HEK293 (cell line): ENCODE measurements at regions not wholly inside any gene's neighbourhood (a gene's known extent, or its start where the extent isn't known, plus 50 kb on each side); places are given as distances from the start of the nearest gene placed in this dataset.

Experiments used
- CTCF ChIA-PET: fragments of 350-600 bp; formaldehyde crosslinking; extraction: SDS; loops from one replicate; lab custom pipeline; 2021; ENCODE audit warnings: antibody characterized with exemption; lab: Yijun Ruan, JAX
- POLR2A ChIA-PET: fragments of 300-600 bp; formaldehyde crosslinking; extraction: SDS; loops from one replicate; lab custom pipeline; 2020; ENCODE audit warnings: antibody characterized with exemption, inconsistent platforms; lab: Yijun Ruan, JAX
- H3K27ac ChIP-seq: fragments of 200-500 bp; sonication (Bioruptor generic); 2 replicates; pipeline ENCODE4 v1.5.1; 2014; ENCODE audit warnings: low read depth, low read length, control low read depth, inconsistent platforms; ENCODE audit errors: extremely low read depth
- H3K36me3 ChIP-seq, 2 experiments: fragments of 200-500 bp in 1 of 2; sonication (Bioruptor generic) in 1 of 2; 1 replicate in 1 of 2; 2 replicates in 1 of 2; pipeline ENCODE4 v1.5.1; 2014 to 2017; ENCODE audit warnings: inconsistent platforms in 2 of 2, low read length in 2 of 2; ENCODE audit not compliant: control insufficient read depth in 2 of 2, insufficient read depth in 1 of 2
- H3K4me1 ChIP-seq: fragments of 200-500 bp; sonication (Bioruptor generic); 2 replicates; pipeline ENCODE4 v1.5.1; 2014; ENCODE audit warnings: mild to moderate bottlenecking, low read length, inconsistent platforms; ENCODE audit not compliant: control insufficient read depth, insufficient read depth
- H3K4me3 ChIP-seq: 2 replicates; pipeline ENCODE4 v1.5.1; 2011; ENCODE audit warnings: low read depth, mild to moderate bottlenecking, control low read depth, low read length, moderate library complexity
- H3K9me3 ChIP-seq: fragments of 200-500 bp; sonication (Bioruptor generic); 2 replicates; pipeline ENCODE4 v1.5.1; 2014; ENCODE audit warnings: low read depth, low read length, inconsistent platforms; ENCODE audit not compliant: control insufficient read depth, insufficient read depth
- HOXA7 ChIP-seq: sonication (generic); formaldehyde crosslinking; IDR thresholded peaks from 2 replicates; pipeline ENCODE4 v1.8.1; 2022; ENCODE audit warnings: missing genetic modification reagents, borderline replicate concordance
- KLF16 ChIP-seq: fragments of 450-650 bp; formaldehyde crosslinking; IDR thresholded peaks from 2 replicates; pipeline ENCODE4 v1.5.1; 2017; ENCODE audit warnings: missing biosample characterization, missing genetic modification characterization
- ZIC2 ChIP-seq: fragments of 450-650 bp; formaldehyde crosslinking; IDR thresholded peaks from 2 replicates; pipeline ENCODE4 v1.5.1; 2016; ENCODE audit warnings: missing biosample characterization, missing genetic modification characterization
- ZNF133 ChIP-seq: fragments of 450-650 bp; formaldehyde crosslinking; IDR thresholded peaks from 2 replicates; pipeline ENCODE4 v1.5.1; 2016; ENCODE audit warnings: missing biosample characterization, missing genetic modification characterization
- ZNF138 ChIP-seq: fragments of 450-650 bp; formaldehyde crosslinking; IDR thresholded peaks from 2 replicates; pipeline ENCODE4 v1.5.1; 2016; ENCODE audit warnings: missing biosample characterization, missing genetic modification characterization, borderline replicate concordance
- ZNF223 ChIP-seq: fragments of 450-650 bp; formaldehyde crosslinking; IDR thresholded peaks from 2 replicates; pipeline ENCODE4 v1.5.1; 2016; ENCODE audit warnings: missing biosample characterization, missing genetic modification characterization
- ZNF23 ChIP-seq: fragments of 450-650 bp; formaldehyde crosslinking; IDR thresholded peaks from 2 replicates; pipeline ENCODE4 v1.5.1; 2016; ENCODE audit warnings: missing biosample characterization, missing genetic modification characterization, borderline replicate concordance
- ZNF416 ChIP-seq: fragments of 450-650 bp; formaldehyde crosslinking; IDR thresholded peaks from 2 replicates; pipeline ENCODE4 v1.5.1; 2016; ENCODE audit warnings: missing biosample characterization, missing genetic modification characterization
- ZNF510 ChIP-seq: fragments of 450-650 bp; formaldehyde crosslinking; IDR thresholded peaks from 2 replicates; pipeline ENCODE4 v1.5.1; 2018; ENCODE audit warnings: mild to moderate bottlenecking, missing genetic modification characterization, missing biosample characterization; ENCODE audit not compliant: insufficient replicate concordance
- ZNF518A ChIP-seq: fragments of 450-650 bp; formaldehyde crosslinking; conservative IDR thresholded peaks from 2 replicates; pipeline ENCODE4 v1.5.1; 2016; ENCODE audit warnings: low read depth, missing biosample characterization, missing genetic modification characterization
- ZNF521 ChIP-seq: fragments of 450-650 bp; formaldehyde crosslinking; IDR thresholded peaks from 2 replicates; pipeline ENCODE4 v1.5.1; 2017; ENCODE audit warnings: missing biosample characterization, mild to moderate bottlenecking, missing genetic modification characterization
- ZNF555 ChIP-seq: fragments of 450-650 bp; formaldehyde crosslinking; conservative IDR thresholded peaks from 2 replicates; pipeline ENCODE4 v1.5.1; 2017; ENCODE audit warnings: missing biosample characterization, mild to moderate bottlenecking, missing genetic modification characterization, inconsistent platforms
- ZNF664 ChIP-seq: fragments of 450-650 bp; formaldehyde crosslinking; IDR thresholded peaks from 2 replicates; pipeline ENCODE4 v1.5.1; 2016; ENCODE audit warnings: missing biosample characterization, missing genetic modification characterization
- ZNF670 ChIP-seq: fragments of 450-650 bp; formaldehyde crosslinking; IDR thresholded peaks from 2 replicates; pipeline ENCODE4 v1.5.1; 2016; ENCODE audit warnings: missing biosample characterization, missing genetic modification characterization, low read depth
- ZNF701 ChIP-seq: fragments of 450-650 bp; formaldehyde crosslinking; IDR thresholded peaks from 2 replicates; pipeline ENCODE4 v1.5.1; 2016; ENCODE audit warnings: missing biosample characterization, missing genetic modification characterization
- TF ChIP-seq, protein P1 (sequence below): fragments of 450-650 bp; formaldehyde crosslinking; IDR thresholded peaks from 2 replicates; pipeline ENCODE4 v1.5.1; 2017; ENCODE audit warnings: missing biosample characterization, missing genetic modification characterization
- TF ChIP-seq, protein P2 (sequence below): fragments of 450-650 bp; formaldehyde crosslinking; IDR thresholded peaks from 2 replicates; pipeline ENCODE4 v1.5.1; 2016; ENCODE audit warnings: missing biosample characterization, missing genetic modification characterization
- TF ChIP-seq, protein P3 (sequence below): fragments of 450-650 bp; formaldehyde crosslinking; IDR thresholded peaks from 2 replicates; pipeline ENCODE4 v1.5.1; 2016; ENCODE audit warnings: missing biosample characterization, missing genetic modification characterization

DNA sequence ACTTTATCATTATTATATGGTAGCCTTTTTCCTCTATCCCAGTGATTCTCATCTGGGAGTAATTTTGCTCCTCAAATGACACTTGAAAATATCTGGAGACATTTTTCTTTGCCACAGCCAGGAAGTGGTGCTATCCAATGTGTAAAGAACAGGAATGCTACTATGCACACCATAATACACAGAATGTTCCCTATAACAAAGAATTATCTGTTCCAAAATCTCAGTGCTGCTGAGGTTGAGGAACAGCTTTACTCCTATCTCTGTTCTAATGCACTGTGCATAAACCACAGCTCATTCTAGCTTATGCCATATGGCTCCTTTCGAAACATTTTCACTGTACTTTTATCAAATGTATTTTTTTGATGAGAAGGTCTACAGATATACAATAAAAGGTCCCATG lies 1231.2 kb upstream of the CELF4 start (continued):
- TF ChIP-seq ZNF521 (tag by site-specific recombination) (no peak), ZNF555 (tag by site-specific recombination) (no peak), ZIC2 (tag by site-specific recombination) (no peak)

DNA sequence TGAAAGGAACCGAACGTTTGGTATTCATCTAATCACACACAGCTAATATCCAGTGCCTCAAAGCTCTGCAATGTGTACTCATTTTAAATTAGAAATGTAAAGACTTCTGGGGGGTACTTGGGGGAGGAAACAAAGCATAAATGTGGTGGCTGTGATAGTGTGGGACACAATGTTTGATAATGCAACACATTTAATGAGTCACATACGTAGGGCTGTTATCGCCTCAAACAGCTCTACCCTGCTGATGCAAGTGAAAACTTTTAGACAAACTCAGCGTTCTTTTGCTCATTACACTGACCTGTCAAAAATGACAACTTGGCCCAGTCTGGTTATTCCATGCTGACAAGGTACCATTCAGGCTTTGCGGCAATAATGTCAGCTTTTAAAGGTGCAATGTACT lies 1227.1 kb upstream of the CELF4 start:
- TF ChIP-seq ZNF223 (no peak), ZNF670 (no peak), ZNF510 (tag by site-specific recombination) (no peak), ZNF133 (tag by site-specific recombination) (no peak), ZNF664 (tag by site-specific recombination) (no peak), ZNF416 (tag by site-specific recombination) (no peak), HOXA7 (CRISPR knock-in tag) (no peak), ZNF138 (tag by site-specific recombination) (no peak), KLF16 (tag by site-specific recombination) (no peak), ZNF23 (tag by site-specific recombination) (no peak), ZNF701 (no peak), ZNF518A (tag by site-specific recombination) (no peak)
- TF ChIP-seq, protein P1, sequence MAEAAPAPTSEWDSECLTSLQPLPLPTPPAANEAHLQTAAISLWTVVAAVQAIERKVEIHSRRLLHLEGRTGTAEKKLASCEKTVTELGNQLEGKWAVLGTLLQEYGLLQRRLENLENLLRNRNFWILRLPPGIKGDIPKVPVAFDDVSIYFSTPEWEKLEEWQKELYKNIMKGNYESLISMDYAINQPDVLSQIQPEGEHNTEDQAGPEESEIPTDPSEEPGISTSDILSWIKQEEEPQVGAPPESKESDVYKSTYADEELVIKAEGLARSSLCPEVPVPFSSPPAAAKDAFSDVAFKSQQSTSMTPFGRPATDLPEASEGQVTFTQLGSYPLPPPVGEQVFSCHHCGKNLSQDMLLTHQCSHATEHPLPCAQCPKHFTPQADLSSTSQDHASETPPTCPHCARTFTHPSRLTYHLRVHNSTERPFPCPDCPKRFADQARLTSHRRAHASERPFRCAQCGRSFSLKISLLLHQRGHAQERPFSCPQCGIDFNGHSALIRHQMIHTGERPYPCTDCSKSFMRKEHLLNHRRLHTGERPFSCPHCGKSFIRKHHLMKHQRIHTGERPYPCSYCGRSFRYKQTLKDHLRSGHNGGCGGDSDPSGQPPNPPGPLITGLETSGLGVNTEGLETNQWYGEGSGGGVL (tag by site-specific recombination) = no peak
- TF ChIP-seq, protein P2, sequence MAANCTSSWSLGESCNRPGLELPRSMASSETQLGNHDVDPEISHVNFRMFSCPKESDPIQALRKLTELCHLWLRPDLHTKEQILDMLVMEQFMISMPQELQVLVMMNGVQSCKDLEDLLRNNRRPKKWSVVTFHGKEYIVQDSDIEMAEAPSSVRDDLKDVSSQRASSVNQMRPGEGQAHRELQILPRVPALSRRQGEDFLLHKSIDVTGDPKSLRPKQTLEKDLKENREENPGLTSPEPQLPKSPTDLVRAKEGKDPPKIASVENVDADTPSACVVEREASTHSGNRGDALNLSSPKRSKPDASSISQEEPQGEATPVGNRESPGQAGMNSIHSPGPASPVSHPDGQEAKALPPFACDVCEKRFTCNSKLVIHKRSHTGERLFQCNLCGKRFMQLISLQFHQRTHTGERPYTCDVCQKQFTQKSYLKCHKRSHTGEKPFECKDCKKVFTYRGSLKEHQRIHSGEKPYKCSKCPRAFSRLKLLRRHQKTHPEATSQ (tag by site-specific recombination) = no peak
- TF ChIP-seq, protein P3, sequence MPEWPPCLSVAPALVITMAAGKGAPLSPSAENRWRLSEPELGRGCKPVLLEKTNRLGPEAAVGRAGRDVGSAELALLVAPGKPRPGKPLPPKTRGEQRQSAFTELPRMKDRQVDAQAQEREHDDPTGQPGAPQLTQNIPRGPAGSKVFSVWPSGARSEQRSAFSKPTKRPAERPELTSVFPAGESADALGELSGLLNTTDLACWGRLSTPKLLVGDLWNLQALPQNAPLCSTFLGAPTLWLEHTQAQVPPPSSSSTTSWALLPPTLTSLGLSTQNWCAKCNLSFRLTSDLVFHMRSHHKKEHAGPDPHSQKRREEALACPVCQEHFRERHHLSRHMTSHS (tag by site-specific recombination) = no peak
- TF ChIP-seq, all 188 proteins: peak for 0
- ChIA-PET CTCF (no interaction called here), POLR2A (no interaction called here)
- Histone ChIP-seq H3K9me3 (no peaks in the 10 kb centered on the region), H3K4me3 (no peak overlapping the region), H3K4me1 (no peaks in the 10 kb centered on the region), H3K27ac (no peak overlapping the region), H3K36me3 (no peaks in the 10 kb centered on the region)
